ENCODE measurements at regions not wholly inside any gene's neighbourhood (a gene's known extent, or its start where the extent isn't known, plus 50 kb on each side); places are given as distances from the start of the nearest gene placed in this dataset.

DNA sequence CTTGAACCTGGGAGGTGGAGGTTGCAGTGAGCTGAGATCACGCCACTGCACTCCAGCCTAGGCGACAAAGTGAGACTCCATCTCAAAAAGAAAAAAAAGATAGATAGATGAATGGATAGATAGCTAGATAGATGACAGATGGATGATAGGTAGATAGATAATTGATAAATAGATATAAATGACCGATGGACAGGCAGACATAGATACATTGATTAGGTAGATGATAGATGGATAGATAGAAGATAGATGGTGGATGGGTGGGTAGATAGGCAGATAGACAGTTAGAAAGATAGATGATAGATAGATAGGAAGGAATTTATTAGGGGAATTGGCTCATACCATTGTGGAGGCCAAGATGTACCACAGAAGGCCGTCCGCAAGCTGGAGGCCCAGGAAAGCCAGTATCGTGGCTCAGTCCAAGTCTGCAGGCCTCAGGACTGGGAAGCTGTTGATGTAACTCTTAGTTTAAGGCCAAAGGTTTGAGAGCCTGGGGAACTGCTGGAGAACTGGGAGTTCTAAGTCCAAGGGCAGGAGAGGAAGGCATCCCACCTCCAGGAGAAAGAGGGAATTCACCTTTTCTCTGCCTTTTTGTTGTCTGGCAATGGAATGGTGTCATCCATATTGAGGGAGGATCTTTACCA is 156.1 kb downstream of the SEC14L1 start:
- TF ChIP-seq, protein P1, sequence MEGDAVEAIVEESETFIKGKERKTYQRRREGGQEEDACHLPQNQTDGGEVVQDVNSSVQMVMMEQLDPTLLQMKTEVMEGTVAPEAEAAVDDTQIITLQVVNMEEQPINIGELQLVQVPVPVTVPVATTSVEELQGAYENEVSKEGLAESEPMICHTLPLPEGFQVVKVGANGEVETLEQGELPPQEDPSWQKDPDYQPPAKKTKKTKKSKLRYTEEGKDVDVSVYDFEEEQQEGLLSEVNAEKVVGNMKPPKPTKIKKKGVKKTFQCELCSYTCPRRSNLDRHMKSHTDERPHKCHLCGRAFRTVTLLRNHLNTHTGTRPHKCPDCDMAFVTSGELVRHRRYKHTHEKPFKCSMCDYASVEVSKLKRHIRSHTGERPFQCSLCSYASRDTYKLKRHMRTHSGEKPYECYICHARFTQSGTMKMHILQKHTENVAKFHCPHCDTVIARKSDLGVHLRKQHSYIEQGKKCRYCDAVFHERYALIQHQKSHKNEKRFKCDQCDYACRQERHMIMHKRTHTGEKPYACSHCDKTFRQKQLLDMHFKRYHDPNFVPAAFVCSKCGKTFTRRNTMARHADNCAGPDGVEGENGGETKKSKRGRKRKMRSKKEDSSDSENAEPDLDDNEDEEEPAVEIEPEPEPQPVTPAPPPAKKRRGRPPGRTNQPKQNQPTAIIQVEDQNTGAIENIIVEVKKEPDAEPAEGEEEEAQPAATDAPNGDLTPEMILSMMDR (IDR thresholded peaks at IDR 0.05; ENCODE audit: low read depth, low read length, poor library complexity, severe bottlenecking) = no peak
- no peak for TF ChIP-seq EZH2phosphoT487 (IDR thresholded peaks at IDR 0.05; ENCODE audit: borderline replicate concordance, low read length)
